Forelimb muscle (tissue), 1 donor: ENCODE measurements at regions not wholly inside any gene's neighbourhood (a gene's known extent, or its start where the extent isn't known, plus 50 kb on each side); places are given as distances from the start of the nearest gene placed in this dataset.

Experiments used
- DNase-seq: peaks from one replicate; pipeline ENCODE4 v3.0.0-alpha.2; 2013; ENCODE audit warnings: low read depth

DNA sequence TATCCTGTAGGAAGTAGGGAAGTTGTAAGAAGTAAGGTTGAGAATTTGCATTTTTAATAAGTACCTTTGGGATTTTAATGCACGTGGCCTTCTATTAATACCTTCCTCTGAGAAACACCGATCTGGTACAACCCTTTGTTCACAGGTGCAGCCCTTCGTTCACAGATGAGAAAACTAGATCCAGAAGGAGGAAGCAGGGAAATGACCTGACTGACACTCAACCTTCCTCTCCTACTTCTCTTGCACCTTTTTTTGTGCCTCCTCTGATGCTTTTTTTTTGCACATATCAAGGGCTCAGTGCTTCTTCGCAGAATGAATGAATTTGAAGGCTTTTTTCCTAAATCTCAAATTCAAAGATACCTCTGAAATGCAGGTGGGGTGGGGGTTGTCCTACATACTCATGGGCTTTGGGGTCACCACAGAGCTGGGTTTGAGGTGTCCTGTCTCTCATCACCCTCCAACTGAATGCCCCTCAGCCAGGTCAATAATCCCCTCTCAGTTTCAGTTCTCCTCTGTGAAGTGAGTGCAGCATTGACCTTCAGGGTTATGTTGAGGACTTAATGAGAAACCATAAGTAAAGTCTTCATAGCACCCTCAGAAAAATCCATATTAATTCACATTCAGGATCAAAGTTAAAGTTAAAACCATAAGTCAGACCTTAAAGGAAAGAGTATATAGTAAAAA is 161.5 kb upstream of the CTNNB1 start:
- DNase-seq = no peak

DNA sequence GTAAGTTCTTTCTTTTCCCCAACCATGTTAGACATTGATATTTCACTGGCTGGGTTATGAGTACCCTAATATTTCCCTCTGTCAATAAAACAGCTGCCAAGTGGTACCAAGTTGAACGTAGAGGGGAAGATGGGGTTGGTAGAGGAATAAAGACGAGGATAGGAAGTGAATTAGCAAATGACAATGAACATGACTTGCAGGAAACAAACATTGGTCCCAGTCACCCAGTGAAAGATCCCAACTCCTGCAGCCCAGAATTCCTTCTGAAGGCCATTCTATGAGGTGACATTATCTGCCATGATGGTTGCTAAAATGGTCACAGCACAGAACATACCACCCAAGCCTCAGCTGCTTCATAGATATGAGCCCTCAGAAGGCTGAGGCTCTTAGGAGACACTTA is 159.0 kb upstream of the CTNNB1 start:
- no peak for DNase-seq

DNA sequence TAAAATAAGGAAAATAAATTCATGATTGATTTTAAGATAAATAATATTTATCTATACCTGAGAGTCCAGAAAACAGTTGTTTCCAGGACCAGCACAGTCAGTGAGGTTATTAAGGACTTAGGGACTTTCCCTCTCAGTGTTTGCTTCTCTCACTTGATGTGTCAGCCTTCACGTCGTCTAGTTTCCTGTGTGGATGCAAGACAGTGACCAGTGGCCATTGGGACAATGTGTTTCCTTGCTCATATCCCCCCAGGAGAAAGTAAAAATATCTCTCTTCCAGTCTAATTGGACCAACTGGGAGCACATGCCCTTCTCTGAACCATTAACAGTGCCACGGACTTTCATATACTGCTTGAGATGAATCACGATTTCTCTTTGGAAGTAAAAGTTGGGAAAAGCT is 157.8 kb upstream of the CTNNB1 start:
- DNase-seq = no peak

DNA sequence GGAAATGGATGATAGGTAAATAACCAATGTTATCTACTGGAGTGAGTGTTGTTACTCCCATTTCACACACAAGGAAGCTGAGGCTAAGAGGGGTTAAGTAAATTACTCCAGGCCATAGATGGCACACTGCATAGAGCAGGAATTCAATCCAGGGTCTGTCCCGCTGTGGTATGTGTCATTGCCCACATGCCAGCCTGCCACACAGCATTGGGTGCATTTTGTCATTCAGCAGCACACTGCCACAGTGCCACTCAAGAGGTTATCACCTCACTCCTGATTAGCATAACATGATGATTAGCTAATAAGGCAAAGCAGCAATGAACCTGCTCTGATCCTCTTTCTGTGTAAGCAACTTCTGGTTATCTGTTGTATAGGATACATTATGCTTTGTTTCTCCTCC is 157.4 kb upstream of the CTNNB1 start:
- no peak for DNase-seq

DNA sequence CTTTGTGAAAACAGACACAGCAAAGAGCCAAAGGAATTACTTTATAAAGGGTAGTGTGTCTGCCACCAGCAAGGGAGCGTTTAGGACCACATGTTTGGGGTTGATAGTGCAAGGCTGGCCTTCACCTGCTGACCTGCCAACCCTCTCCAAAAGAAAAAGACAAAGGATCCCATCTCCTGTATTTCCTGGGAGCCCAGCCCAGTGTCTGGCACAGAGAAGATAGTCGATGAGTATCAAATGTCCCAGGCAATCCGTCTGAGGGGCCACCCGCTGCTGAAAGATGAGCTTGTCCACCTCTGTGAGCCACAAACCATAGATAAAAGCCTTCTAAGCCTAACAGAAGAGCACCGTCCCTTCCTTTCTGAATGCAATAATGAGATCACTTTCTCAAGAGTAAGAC is 154.8 kb upstream of the CTNNB1 start:
- DNase-seq = no peak

DNA sequence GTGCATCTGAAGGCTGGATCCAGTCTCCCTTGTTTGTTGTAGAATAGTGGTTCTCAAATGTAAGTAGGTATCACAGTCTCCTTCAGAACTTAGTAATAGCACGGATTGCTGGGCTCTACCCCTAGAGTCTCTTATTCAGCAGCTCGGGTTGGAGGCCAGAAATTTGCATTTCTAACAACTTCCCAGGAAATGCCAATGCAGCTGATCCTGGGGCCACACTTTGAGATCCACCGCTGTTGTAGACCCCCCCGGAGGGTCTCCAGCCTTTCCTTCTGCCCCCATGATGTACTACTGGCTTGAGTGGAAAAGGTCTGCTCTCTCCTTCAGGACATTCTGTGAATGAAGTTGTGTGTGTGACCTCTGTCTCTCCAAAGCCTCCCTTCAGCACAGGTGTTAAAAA is 153.8 kb upstream of the CTNNB1 start:
- DNase-seq = no peak

DNA sequence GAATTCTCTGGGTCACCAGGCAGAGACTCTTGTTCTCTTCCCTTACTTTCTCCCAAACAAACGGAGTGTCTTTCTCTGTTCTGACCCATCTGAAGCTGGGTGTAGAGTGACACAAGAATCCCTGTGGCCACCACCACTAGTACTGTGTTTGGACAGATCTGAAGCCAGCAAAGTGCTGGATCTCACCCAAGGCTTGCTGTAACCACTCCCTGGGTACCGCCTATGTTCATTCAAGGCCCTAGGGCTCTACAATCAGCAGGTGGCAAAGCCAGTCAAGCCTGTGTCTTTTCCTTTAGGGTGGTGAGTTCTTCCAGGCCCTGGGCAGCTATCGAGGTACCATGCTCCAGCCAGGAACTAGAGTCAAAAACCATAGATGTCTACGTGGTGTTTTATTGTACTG is 149.2 kb upstream of the CTNNB1 start:
- no peak for DNase-seq

DNA sequence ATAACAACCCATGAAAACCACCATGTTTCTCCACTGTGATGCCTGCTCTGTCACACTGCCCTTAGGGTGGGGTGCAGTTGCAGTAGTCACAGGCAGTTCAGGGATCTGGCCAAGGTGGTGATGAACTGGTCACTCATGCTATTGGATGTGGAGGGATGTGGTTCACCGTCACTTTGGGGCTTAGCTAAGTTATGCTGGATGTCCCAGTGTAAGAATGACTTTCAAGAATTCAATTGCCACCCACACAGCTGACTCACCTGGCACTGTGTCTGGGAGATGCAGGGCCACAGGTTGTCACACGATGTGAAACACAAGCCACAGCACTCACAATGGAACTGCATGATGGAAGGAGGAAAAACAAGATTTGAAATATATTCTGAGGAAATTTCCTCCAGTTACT is 146.1 kb upstream of the CTNNB1 start:
- no peak for DNase-seq

DNA sequence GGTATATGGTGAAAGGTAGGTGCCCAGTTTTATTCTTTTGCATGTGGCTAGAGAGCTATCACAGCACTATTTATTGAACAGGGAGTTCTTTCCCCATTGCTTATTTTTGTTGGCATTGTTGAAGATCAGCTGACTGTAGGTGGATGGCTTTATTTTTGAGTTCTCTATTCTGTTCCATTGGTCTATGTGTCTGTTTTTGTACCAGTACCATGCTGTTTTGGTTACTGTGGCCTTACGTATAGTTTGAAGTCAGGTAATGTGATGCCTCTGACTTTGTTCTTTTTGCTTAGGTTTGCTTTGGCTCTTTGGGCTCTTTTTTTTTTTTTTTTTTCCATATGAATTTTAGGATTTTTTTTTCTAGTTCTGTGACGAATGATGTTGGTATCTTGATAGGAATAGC is 139.2 kb upstream of the CTNNB1 start:
- no peak for DNase-seq

DNA sequence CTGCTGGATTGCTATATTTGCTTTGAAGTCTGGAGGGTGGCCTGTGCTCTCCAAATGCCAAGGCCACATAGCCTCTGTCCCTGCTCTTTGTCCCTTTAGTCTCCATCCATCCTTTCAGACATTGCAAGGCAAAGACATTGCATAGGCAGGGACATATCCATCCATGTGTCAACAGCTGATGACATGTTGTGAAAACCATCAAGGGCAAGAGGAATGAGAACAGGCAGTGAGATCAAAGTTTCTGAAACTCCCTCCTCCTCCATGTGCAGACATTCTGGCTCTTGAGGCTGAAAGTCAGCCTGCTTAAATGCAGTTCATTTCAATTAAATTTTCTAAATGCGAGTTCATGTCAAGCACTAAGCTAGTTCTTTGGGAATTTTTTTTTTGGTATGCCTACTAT is 135.2 kb upstream of the CTNNB1 start:
- no peak for DNase-seq

DNA sequence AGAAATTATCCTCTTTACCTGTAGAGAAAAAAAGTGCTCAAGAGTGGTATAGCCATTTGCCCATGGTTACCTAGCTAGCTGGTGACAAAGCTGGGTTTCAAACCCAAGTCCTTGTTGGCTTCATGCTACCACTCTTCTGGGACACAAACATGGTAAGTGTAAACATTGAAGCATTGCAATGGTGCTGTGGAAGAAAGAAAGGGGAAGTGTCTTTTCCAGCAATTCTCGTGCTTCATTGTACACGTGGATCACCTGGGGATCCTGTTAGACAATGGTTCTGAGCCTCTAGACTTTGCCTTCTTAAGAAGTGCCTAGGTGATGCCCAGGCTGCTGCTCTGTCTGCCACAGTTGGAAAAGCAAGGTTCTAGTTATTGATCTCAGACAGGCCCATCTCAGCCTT is 134.8 kb upstream of the CTNNB1 start:
- no peak for DNase-seq

DNA sequence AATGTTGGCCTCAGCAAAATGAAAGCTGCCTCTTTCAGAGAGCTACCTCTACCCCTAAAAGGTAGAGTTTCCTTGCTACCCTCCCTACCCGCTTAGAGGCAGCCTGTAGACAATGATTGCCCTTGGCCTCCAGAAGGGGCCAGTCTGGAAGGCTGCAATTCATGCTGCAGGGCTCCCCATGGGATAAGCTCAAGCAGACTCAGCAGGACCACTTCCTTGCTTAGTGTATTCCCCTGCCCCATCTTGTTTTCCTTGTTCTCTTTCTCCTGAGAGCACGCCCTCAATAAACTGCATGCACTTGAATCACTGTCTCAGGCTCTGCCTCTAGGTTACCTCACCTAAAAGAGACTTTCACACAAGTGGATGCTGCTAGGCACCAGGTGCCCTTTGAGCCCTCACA is 134.0 kb upstream of the CTNNB1 start:
- DNase-seq = no peak

DNA sequence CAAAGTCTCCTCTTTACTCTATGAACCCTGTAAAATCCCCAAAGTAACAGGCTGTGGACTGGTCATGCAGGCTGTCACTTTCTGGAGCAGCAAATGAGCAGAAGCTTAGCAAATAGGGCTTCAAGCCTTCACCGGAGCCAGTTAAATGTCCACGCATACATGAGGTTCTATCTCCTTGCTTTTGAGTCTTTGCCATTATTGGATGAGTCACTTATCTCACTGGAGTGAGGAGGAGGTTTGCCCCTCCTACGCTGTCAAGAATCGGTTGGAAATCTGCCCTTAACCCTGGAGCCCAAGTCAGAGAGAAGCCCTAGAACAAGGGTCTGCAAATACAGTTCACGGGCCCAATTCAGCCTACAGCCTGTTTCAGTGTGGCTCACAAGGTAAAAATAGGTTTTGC is 126.1 kb upstream of the CTNNB1 start:
- DNase-seq = no peak

DNA sequence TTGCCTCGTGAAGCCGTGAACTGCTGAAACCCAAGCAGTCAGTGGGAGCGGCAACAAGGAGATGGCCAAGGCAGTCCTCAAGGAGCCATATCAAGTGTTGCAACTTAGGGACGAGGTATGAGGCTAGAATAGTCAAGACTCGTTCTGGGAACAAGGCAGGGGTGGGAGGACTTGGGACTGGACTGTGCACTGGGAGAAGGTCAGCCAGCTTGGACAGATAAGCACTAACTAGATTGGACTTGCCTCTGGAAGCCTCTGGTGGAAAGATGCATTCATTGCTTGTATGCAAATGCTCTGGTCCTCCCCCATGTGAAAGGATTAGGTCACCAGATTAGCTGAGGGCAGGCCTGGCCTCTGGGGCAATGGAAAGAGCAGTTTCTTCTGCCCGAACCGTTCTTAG is 123.3 kb upstream of the CTNNB1 start:
- DNase-seq = no peak

DNA sequence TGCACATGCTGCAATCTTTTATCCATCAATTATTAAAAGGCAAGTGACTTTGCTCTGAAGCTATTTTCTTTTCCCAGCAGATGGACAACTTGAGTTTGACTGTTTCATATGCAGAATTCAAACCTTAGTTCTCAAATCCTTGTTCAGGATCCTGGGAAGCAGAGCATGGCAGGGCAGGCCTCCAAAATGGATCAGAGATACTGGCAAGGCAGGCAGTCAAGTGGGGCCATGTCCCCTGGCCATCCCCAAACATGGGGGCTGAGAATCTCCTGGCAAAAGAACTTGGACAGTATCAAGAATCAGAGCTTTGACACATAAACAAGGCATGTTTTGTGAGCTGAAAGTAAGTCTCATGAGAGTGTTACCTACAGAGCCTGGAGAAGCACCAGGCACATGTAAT is 122.9 kb upstream of the CTNNB1 start:
- DNase-seq = no peak

DNA sequence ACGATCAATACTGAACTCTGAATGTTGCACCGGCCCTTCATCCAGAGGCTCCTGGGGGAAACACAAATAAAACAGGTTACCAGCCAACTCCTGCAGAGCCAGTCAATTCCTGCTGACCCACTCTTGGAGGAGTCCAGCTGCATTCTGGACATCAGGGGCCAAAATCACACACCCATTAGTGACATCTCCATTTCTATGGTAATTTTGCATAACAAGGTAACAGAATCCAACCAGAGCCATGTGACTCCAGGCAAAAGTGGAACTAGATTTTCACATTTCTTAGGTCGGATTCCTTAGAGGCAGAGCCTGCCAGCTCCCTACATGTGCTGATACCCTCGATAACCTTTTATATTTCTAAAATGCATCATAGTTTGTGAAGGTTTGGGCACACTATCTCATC is 119.2 kb upstream of the CTNNB1 start:
- DNase-seq = no peak

DNA sequence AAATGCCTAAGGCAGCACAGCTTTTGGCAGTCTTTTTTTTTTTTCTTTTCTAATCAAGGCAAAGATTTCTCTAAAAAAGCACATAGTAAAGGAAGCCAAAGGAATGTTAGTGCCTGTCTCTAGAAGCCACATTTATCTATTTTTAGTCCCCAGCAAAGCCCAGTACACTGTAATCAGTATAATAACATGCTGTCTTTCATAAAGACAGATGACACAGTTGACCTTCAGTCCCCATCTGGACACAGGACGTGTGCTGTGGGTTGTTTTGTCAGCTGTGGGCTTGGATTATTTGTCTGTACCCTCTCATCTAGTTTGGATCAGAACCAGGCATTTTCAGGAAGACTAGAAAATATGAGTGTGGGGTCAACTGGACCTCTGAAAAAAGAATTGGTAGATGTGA is 110.4 kb upstream of the CTNNB1 start:
- DNase-seq = no peak

DNA sequence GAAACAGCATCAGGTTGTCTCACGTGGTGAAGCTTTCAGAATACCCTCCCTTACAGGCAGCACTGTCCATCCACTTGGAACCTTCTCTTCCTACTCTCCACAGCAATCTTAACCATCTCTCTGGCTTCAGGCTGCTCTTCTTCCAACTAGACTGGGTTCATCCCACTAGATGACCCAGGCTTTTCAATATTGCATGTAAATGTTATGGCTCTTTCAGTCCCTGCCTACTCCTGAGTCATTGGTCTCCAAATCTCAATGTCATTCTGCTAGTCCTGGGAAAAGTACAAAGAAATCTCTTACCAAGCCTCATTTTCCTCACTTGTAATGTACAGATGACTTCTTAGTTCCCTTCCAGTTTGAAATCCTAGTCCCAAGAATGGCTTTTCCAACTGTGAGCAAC is 109.7 kb upstream of the CTNNB1 start:
- no peak for DNase-seq

DNA sequence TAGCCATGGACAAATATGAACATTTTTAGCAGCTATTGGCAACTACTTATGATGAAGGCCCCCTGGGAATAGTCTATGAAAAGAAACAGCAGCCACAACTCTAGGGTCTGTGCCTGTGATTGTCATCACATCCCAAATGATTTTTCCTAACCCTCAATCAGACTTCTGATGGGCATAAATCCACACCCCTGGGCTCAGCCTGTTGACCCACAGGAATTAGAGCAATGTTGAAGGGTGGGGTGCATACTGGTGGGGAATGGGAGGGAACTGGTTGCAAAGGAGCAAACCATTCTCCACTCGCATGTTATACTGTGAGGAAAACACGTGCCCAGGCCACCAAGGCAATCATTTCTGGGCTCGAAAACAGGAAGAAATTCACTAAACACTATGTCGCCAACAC is 106.5 kb upstream of the CTNNB1 start:
- no peak for DNase-seq

DNA sequence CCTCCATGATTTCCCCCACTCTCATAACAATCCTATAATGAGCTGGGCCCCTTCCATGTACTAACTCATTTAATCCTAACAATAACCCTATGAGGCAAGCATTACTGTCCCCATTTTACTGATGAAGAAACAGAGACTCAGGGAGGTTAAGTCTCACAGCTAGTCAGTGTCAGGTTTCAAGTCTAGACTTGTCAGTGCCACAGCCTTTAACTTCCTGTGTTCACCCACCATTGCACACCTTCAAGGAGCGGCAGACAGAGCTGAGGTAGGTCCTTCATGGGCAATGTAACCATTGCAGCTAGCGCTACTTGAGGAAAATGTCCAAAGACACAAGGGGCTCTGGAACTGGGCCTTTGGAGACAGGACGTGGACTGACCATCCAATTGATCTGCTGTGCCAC is 105.8 kb upstream of the CTNNB1 start:
- DNase-seq = no peak

DNA sequence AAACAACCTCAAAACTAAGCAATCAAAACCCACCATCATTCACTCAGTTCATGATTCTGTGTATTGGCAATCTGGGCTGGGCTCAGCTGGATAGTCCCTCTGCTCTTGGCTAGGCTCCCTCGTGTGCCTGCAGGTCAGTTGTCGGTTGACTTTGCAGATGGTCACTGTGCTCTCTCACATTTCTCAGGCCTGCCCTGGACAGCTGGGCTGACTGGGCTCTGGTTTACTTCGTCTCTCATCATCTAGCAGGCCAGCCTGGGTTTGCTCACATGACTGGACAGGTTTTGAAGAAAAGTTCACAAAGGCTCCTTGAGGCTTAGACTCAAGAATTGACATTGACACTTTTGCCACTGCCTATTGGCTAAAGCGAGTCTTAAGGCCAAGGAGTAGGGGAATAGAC is 105.0 kb upstream of the CTNNB1 start:
- no peak for DNase-seq

DNA sequence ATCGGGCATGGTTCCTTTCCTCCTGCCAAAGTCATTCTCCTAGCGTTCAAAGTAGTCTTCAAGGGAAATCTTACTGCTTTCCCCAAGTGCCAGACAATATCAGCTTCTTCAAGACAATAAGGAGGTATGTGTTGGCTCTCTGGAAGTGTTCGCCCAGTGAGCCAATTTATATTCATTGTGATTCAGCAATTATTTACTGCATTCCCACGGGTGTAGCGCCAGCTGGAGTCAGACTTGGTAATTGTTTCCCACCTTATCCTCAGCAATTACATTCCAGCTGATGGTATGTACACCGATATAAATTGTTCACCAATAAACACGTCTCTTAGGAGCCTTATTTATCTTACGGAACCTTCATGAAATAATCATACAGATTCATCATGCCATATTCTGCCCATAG is 103.6 kb upstream of the CTNNB1 start:
- DNase-seq = no peak

DNA sequence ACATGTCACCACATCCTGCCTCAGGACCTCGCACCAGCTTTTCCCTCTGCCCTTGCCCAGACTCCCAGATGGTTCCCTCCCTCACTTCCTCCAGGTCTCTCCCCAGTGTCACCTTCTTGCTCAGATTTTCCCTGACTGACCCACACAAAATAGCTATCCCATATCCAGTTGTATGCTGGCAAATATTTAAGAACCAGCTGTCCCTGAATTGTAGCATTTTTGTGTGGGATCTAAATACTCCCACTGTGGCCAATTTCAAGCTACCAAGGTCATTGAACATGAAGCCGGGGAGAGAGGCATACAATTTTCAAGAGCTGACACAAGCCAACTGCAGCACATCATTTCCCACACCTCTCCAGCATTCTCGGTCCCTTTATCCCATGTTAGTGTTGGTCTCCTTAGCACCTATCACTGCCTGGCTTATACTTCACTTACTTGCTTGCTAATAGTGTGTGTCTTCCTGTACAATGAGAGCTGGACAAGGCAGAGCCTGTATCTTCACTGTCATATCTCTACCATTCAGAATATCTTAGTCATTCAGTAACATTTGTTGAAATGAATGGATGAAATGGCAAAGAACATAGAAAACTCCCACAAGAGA is 101.3 kb upstream of the CTNNB1 start:
- no peak for DNase-seq

DNA sequence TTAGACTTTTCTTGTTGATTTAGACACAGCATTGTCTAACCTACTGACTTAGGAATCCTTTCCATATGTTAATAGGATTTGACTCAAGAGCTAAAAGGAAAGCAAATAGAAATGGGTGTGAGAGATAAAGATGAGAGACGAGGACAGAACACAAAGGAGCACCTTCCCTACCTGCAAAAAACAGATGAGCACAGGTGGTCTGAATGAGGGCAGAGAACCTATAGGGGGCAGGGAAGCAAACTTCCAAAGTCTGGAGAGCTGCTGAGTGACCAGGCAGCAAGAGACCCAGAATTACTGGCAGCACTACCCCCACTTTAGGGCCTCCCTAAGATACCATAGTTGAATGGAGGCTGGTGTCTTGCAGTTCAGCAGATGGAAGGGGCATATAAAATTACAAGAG is 98.1 kb upstream of the CTNNB1 start:
- DNase-seq = no peak
